NB4 (cell line): ENCODE measurements at regions not wholly inside any gene's neighbourhood (a gene's known extent, or its start where the extent isn't known, plus 50 kb on each side); places are given as distances from the start of the nearest gene placed in this dataset.

Source experiments
- POLR2A ChIP-seq: IDR thresholded peaks from 2 replicates; pipeline ENCODE4 v1.6.1; 2011; ENCODE audit warnings: mild to moderate bottlenecking; ENCODE audit not compliant: insufficient read length; ENCODE audit errors: extremely low read depth
- TF ChIP-seq, protein P1 (sequence below): IDR thresholded peaks from one replicate; pipeline ENCODE4 v1.5.1; 2012; ENCODE audit warnings: low read depth, low read length

DNA sequence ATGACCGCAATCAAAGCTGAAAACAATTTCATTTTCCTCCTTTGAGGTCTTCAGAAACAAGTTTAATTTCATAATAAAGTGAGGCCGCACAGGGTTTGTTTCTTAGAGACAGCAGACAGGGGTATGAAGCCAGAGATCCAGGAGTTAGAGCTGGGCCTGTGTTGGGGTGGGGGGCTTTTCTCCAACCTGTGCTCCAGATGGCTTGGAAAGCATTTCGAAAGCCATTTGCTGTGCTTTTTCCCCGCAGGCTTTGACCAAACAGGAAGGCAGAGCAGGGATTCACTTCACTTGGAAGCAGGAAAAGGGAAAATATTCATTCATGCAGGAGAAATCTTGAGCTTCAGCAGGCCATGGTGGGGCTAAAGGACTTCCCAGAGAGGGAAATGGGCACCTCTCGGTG lies 617.4 kb downstream of the SOX6 start:
- TF ChIP-seq, protein P1, sequence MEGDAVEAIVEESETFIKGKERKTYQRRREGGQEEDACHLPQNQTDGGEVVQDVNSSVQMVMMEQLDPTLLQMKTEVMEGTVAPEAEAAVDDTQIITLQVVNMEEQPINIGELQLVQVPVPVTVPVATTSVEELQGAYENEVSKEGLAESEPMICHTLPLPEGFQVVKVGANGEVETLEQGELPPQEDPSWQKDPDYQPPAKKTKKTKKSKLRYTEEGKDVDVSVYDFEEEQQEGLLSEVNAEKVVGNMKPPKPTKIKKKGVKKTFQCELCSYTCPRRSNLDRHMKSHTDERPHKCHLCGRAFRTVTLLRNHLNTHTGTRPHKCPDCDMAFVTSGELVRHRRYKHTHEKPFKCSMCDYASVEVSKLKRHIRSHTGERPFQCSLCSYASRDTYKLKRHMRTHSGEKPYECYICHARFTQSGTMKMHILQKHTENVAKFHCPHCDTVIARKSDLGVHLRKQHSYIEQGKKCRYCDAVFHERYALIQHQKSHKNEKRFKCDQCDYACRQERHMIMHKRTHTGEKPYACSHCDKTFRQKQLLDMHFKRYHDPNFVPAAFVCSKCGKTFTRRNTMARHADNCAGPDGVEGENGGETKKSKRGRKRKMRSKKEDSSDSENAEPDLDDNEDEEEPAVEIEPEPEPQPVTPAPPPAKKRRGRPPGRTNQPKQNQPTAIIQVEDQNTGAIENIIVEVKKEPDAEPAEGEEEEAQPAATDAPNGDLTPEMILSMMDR = no peak
- no peak for TF ChIP-seq POLR2A
